H1 (cell line): ENCODE measurements at regions not wholly inside any gene's neighbourhood (a gene's known extent, or its start where the extent isn't known, plus 50 kb on each side); places are given as distances from the start of the nearest gene placed in this dataset.

Experiments used
- CBX8 ChIP-seq: fragments of 300-800, 300-1000 bp; sonication (generic); IDR thresholded peaks from 2 replicates; pipeline ENCODE4 v1.7.1; 2016; ENCODE audit warnings: low read depth, low read length, borderline replicate concordance
- CHD7 ChIP-seq: fragments of 300-600 bp; sonication (generic); IDR thresholded peaks from 2 replicates; pipeline ENCODE4 v1.7.1; 2012; ENCODE audit warnings: low read length, moderate library complexity, mild to moderate bottlenecking, inconsistent platforms; ENCODE audit not compliant: insufficient replicate concordance

- no peak for TF ChIP-seq CHD7
- no peak for TF ChIP-seq CBX8
Measured at GRCh38 chr5:105899726-105900125, 1771.0 kb downstream of the EFNA5 start (continued).
